ENCODE measurements at regions not wholly inside any gene's neighbourhood (a gene's known extent, or its start where the extent isn't known, plus 50 kb on each side); places are given as distances from the start of the nearest gene placed in this dataset.

- no peak for TF ChIP-seq POLR2AphosphoS5 (IDR thresholded peaks at IDR 0.05)
- no peak for TF ChIP-seq EP300 (IDR thresholded peaks at IDR 0.05)
- no peak for TF ChIP-seq CTCF (IDR thresholded peaks at IDR 0.05)
- no peak for TF ChIP-seq POLR2A (IDR thresholded peaks at IDR 0.05)
- 94% methylated on average over 2 of the region's 2 CpGs for WGBS
- DNase-seq (ENCODE audit: low spot score in 2 of 2): no peak
- Histone ChIP-seq H3K4me3 (no peak overlapping the region), H3K27ac (no peak overlapping the region), H3K36me3 (no peaks in the 10 kb centered on the region), H3K27me3 (no peaks in the 10 kb centered on the region), H3K9me3 (no peaks in the 10 kb centered on the region), H3K4me1 (no peaks in the 10 kb centered on the region)
Measured at GRCh38 chr9:87441251-87441650, 56.4 kb upstream of the DAPK1 start.

- 42% methylated on average over 2 of the region's 2 CpGs for WGBS
- Histone ChIP-seq H3K36me3 (no peaks in the 10 kb centered on the region), H3K27ac (no peak overlapping the region), H3K27me3 (no peaks in the 10 kb centered on the region), H3K4me1 (no peaks in the 10 kb centered on the region), H3K9me3 (no peaks in the 10 kb centered on the region), H3K4me3 (no peak overlapping the region)
- TF ChIP-seq EP300 (IDR thresholded peaks at IDR 0.05): no peak
- TF ChIP-seq CTCF (IDR thresholded peaks at IDR 0.05): no peak
- no peak for TF ChIP-seq POLR2A (IDR thresholded peaks at IDR 0.05)
- no peak for TF ChIP-seq POLR2AphosphoS5 (IDR thresholded peaks at IDR 0.05)
- no peak for DNase-seq (ENCODE audit: low spot score in 2 of 2)
Measured at GRCh38 chr9:87442451-87442850, 55.2 kb upstream of the DAPK1 start.

GRCh38 chr9:87443006-87443405, 54.7 kb upstream of the DAPK1 start:
- no peaks in the 10 kb centered on the region for H3K27me3 ChIP-seq

GRCh38 chr9:87443461-87443860, 54.2 kb upstream of the DAPK1 start:
- 98% methylated on average over 3 of the region's 3 CpGs for whole genome bisulfite sequencing
- Histone ChIP-seq H3K4me3 (no peak overlapping the region), H3K27me3 (no peaks in the 10 kb centered on the region), H3K4me1 (no peaks in the 10 kb centered on the region), H3K9me3 (no peaks in the 10 kb centered on the region), H3K36me3 (no peaks in the 10 kb centered on the region), H3K27ac (no peak overlapping the region)
- DNase-seq (ENCODE audit: low spot score in 2 of 2): no peak
- TF ChIP-seq CTCF (IDR thresholded peaks at IDR 0.05): no peak
- TF ChIP-seq EP300 (IDR thresholded peaks at IDR 0.05): no peak
- no peak for TF ChIP-seq POLR2AphosphoS5 (IDR thresholded peaks at IDR 0.05)

More at GRCh38 chr9:87443006-87443405, 54.7 kb upstream of the DAPK1 start:
- no peak for TF ChIP-seq POLR2A (IDR thresholded peaks at IDR 0.05)
- no peak overlapping the region for H3K27ac ChIP-seq
- DNase-seq (ENCODE audit: low spot score in 2 of 2): no peak
- no peaks in the 10 kb centered on the region for H3K9me3 ChIP-seq
- no peaks in the 10 kb centered on the region for H3K4me1 ChIP-seq
- no peak overlapping the region for H3K4me3 ChIP-seq
- H3K36me3 ChIP-seq: no peaks in the 10 kb centered on the region
- WGBS: 91% methylated on average over 2 of the region's 2 CpGs

- no peaks in the 10 kb centered on the region for H3K27me3 ChIP-seq
- no peak overlapping the region for H3K4me3 ChIP-seq
- DNase-seq (ENCODE audit: low spot score in 2 of 2): no peak
- TF ChIP-seq CTCF (IDR thresholded peaks at IDR 0.05) (no peak), POLR2AphosphoS5 (IDR thresholded peaks at IDR 0.05) (no peak), EP300 (IDR thresholded peaks at IDR 0.05) (no peak), POLR2A (IDR thresholded peaks at IDR 0.05) (no peak)
- H3K4me1 ChIP-seq: no peaks in the 10 kb centered on the region
- no peaks in the 10 kb centered on the region for H3K36me3 ChIP-seq
- H3K9me3 ChIP-seq: no peaks in the 10 kb centered on the region
- 63% methylated on average over 5 of the region's 5 CpGs for WGBS
- no peak overlapping the region for H3K27ac ChIP-seq
Measured at GRCh38 chr9:87445646-87446045, 52.0 kb upstream of the DAPK1 start.

- WGBS: 77% methylated on average over 4 of the region's 4 CpGs
- no peaks in the 10 kb centered on the region for H3K36me3 ChIP-seq
- H3K27ac ChIP-seq: no peak overlapping the region
- no peaks in the 10 kb centered on the region for H3K4me1 ChIP-seq
- no peak overlapping the region for H3K4me3 ChIP-seq
- TF ChIP-seq POLR2A (IDR thresholded peaks at IDR 0.05) (no peak), EP300 (IDR thresholded peaks at IDR 0.05) (no peak), POLR2AphosphoS5 (IDR thresholded peaks at IDR 0.05) (no peak), CTCF (IDR thresholded peaks at IDR 0.05) (no peak)
- H3K9me3 ChIP-seq: no peaks in the 10 kb centered on the region
- no peak for DNase-seq (ENCODE audit: low spot score in 2 of 2)
- H3K27me3 ChIP-seq: no peaks in the 10 kb centered on the region
Measured at GRCh38 chr9:87446527-87446926, 51.1 kb upstream of the DAPK1 start.

Measured in suprapubic skin (tissue), 4 donors.